ENCODE measurements at regions not wholly inside any gene's neighbourhood (a gene's known extent, or its start where the extent isn't known, plus 50 kb on each side); places are given as distances from the start of the nearest gene placed in this dataset.

- no peaks in the 10 kb centered on the region for H3K27me3 ChIP-seq (replicated peaks; ENCODE audit: control insufficient read depth, insufficient read depth, low read length)
- no peak overlapping the region for H3K4me3 ChIP-seq (replicated peaks; ENCODE audit: low read depth, low read length)
- no peak for TF ChIP-seq CTCF (IDR thresholded peaks at IDR 0.05; ENCODE audit: insufficient read depth, low read length, poor library complexity, severe bottlenecking)
- H3K36me3 ChIP-seq (ENCODE audit: control insufficient read depth, insufficient read depth, low read length), result no peaks in the 10 kb centered on the region
- DNase-seq (ENCODE audit: extremely low read depth, insufficient read length), result no peak
Measured at GRCh38 chr13:104592545-104593250, 1526.5 kb upstream of the SLC10A2 start.

DNA sequence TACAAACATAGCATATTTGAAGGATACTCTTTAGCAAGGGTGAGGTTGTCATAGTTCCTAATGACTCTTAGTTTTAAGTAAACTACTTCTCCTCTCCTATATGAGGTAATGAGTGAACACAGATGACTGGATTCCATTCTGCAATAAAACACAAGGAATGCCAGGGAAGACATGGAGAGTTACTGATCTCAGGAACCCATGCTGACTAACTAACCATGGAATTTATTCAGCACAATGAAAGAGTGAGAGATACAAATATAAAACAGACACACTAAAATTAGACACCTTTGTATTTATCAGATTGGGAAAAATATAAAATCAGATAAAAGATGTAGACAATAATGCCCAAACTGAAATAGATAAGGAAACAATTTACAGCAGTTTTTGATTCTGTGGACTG lies 1525.9 kb upstream of the SLC10A2 start:
- TF ChIP-seq CTCF (IDR thresholded peaks at IDR 0.05; ENCODE audit: insufficient read depth, low read length, poor library complexity, severe bottlenecking), result no peak
- Histone ChIP-seq H3K4me3 (replicated peaks; ENCODE audit: low read depth, low read length) (no peak overlapping the region), H3K36me3 (ENCODE audit: control insufficient read depth, insufficient read depth, low read length) (no peaks in the 10 kb centered on the region), H3K27me3 (replicated peaks; ENCODE audit: control insufficient read depth, insufficient read depth, low read length) (no peaks in the 10 kb centered on the region)
- no peak for DNase-seq (ENCODE audit: extremely low read depth, insufficient read length)

- H3K36me3 ChIP-seq (ENCODE audit: control insufficient read depth, insufficient read depth, low read length), result no peaks in the 10 kb centered on the region
- TF ChIP-seq CTCF (IDR thresholded peaks at IDR 0.05; ENCODE audit: insufficient read depth, low read length, poor library complexity, severe bottlenecking), result no peak
- H3K27me3 ChIP-seq (replicated peaks; ENCODE audit: control insufficient read depth, insufficient read depth, low read length), result no peaks in the 10 kb centered on the region
- DNase-seq (ENCODE audit: extremely low read depth, insufficient read length), result no peak
- H3K4me3 ChIP-seq (replicated peaks; ENCODE audit: low read depth, low read length), result no peak overlapping the region
Measured at GRCh38 chr13:104586051-104586746, 1520.0 kb upstream of the SLC10A2 start.

DNA sequence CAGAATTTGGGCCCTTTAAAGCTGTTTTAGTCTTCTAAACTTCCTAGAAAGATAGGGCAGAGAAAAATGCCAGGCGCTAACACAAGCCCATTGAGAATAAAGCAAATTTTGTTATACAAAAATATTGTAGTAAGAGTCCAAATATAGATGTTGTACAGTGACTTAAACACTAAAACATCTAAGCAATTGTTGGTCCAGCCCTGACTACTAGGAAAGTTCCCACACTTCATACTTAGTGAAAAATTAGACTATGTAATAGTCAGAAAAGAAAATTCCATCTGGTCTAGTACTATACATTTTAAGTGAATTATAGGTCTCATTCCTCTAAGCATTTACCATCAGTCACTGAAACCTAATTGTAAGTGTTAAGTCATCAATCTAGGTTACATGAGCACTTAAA lies 1518.3 kb upstream of the SLC10A2 start:
- no peak overlapping the region for H3K4me3 ChIP-seq (replicated peaks; ENCODE audit: low read depth, low read length)
- no peak for DNase-seq (ENCODE audit: extremely low read depth, insufficient read length)
- TF ChIP-seq CTCF (IDR thresholded peaks at IDR 0.05; ENCODE audit: insufficient read depth, low read length, poor library complexity, severe bottlenecking), result no peak
- no peaks in the 10 kb centered on the region for H3K36me3 ChIP-seq (ENCODE audit: control insufficient read depth, insufficient read depth, low read length)
- H3K27me3 ChIP-seq (replicated peaks; ENCODE audit: control insufficient read depth, insufficient read depth, low read length), result no peaks in the 10 kb centered on the region

DNA sequence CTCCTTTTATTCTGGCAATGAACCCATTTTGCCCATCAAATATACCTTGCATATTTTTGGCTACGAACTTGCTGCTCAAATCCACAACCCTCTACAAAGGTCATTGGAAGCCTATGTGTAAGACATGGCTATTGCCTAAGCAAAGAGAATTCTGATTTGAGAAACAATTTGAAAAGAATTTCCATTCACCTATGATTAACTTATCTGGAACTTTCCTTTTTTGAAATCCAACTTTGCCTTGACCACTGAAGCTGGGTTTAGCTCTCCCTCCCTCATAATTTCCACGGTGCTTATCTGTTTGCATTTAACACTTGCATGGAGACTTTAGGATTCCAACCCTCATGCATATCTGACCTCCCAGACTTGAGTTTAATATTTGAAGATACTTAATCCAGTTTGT lies 1514.7 kb upstream of the SLC10A2 start:
- DNase-seq (ENCODE audit: extremely low read depth, insufficient read length), result no peak
- Histone ChIP-seq H3K36me3 (ENCODE audit: control insufficient read depth, insufficient read depth, low read length) (no peaks in the 10 kb centered on the region), H3K4me3 (replicated peaks; ENCODE audit: low read depth, low read length) (no peak overlapping the region), H3K27me3 (replicated peaks; ENCODE audit: control insufficient read depth, insufficient read depth, low read length) (no peaks in the 10 kb centered on the region)
- TF ChIP-seq CTCF (IDR thresholded peaks at IDR 0.05; ENCODE audit: insufficient read depth, low read length, poor library complexity, severe bottlenecking), result no peak
